Mesendoderm (in vitro differentiated cells): ENCODE measurements at regions not wholly inside any gene's neighbourhood (a gene's known extent, or its start where the extent isn't known, plus 50 kb on each side); places are given as distances from the start of the nearest gene placed in this dataset.
A peak's percentile ranks its signal among the peaks of the same experiment; 100 is the strongest.

Experiments used
- DNase-seq: peaks from one replicate; pipeline ENCODE4 v3.0.0; 2013
- H2AK5ac ChIP-seq: 2 replicates; pipeline ENCODE4 v1.6.1; 2013; ENCODE audit warnings: low read length, inconsistent platforms
- H2BK120ac ChIP-seq: 2 replicates; pipeline ENCODE4 v1.6.1; 2013; ENCODE audit warnings: low read depth, mild to moderate bottlenecking, low read length, moderate library complexity, mixed read lengths
- H2BK15ac ChIP-seq: replicated peaks from 2 replicates; pipeline ENCODE4 v1.6.1; 2013; ENCODE audit warnings: low read depth, mild to moderate bottlenecking, moderate library complexity
- H2BK5ac ChIP-seq: 2 replicates; pipeline ENCODE4 v1.6.1; 2013; ENCODE audit warnings: low read length, inconsistent platforms
- H3K18ac ChIP-seq: 2 replicates; pipeline ENCODE4 v1.6.1; 2013; ENCODE audit warnings: mild to moderate bottlenecking, low read length, mixed read lengths
- H3K23ac ChIP-seq: one replicate; pipeline ENCODE4 v1.6.1; 2013; ENCODE audit warnings: low read length
- H3K27ac ChIP-seq: 2 replicates; pipeline ENCODE4 v1.5.1; 2013; ENCODE audit warnings: low read depth, mild to moderate bottlenecking, inconsistent platforms, low read length, moderate library complexity
- H3K27me3 ChIP-seq: 2 replicates; pipeline ENCODE4 v1.6.1; 2013; ENCODE audit warnings: low read length, control low read depth, mild to moderate bottlenecking, inconsistent platforms; ENCODE audit not compliant: insufficient read depth, poor library complexity
- H3K36me3 ChIP-seq: 2 replicates; pipeline ENCODE4 v1.6.1; 2013; ENCODE audit warnings: low read length, inconsistent platforms; ENCODE audit not compliant: control insufficient read depth, insufficient read depth
- H3K4ac ChIP-seq: one replicate; pipeline ENCODE4 v1.6.1; 2013; ENCODE audit warnings: low read depth, mild to moderate bottlenecking, low read length, moderate library complexity
- H3K4me1 ChIP-seq: 2 replicates; pipeline ENCODE4 v1.6.1; 2013; ENCODE audit warnings: low read depth, low read length, inconsistent platforms; ENCODE audit not compliant: control insufficient read depth
- H3K4me2 ChIP-seq: 2 replicates; pipeline ENCODE4 v1.6.1; 2013; ENCODE audit warnings: low read length
- H3K4me3 ChIP-seq: 2 replicates; pipeline ENCODE4 v1.5.1; 2013; ENCODE audit warnings: mild to moderate bottlenecking, low read length
- H3K56ac ChIP-seq: one replicate; pipeline ENCODE4 v1.6.1; 2013; ENCODE audit warnings: low read length
- H3K79me1 ChIP-seq: 2 replicates; pipeline ENCODE4 v1.6.1; 2013; ENCODE audit warnings: low read length, inconsistent platforms
- H3K79me2 ChIP-seq: 2 replicates; pipeline ENCODE4 v1.6.1; 2013; ENCODE audit warnings: mild to moderate bottlenecking, low read length; ENCODE audit not compliant: control insufficient read depth, insufficient read depth
- H3K9ac ChIP-seq: 2 replicates; pipeline ENCODE4 v1.6.1; 2013; ENCODE audit warnings: low read length, inconsistent platforms
- H4K5ac ChIP-seq: one replicate; pipeline ENCODE4 v1.6.1; 2013; ENCODE audit warnings: low read length
- H4K8ac ChIP-seq: one replicate; pipeline ENCODE4 v1.6.1; 2013; ENCODE audit warnings: low read depth, mild to moderate bottlenecking, control low read depth, low read length, moderate library complexity
- WGBS: extraction: QIAGEN DNeasy Blood & Tissue Kit; methylation state at CpG from one replicate; pipeline ENCODE4 v1.1.7; 2013; ENCODE audit warnings: low lambda C conversion rate, missing lambda C conversion rate; ENCODE audit not compliant: insufficient coverage; ENCODE audit errors: extremely low coverage; 5-methylcytosine and 5-hydroxymethylcytosine counted together

- Histone ChIP-seq H4K8ac (no peak overlapping the region), H3K4me3 (no peak overlapping the region), H4K5ac (no peak overlapping the region), H3K79me1 (no peaks in the 10 kb centered on the region), H2BK15ac (no peak overlapping the region), H2BK120ac (no peak overlapping the region), H3K79me2 (no peaks in the 10 kb centered on the region), H2BK5ac (no peak overlapping the region), H3K27me3 (no peaks in the 10 kb centered on the region), H3K4me1 (no peaks in the 10 kb centered on the region), H3K36me3 (no peaks in the 10 kb centered on the region), H3K9ac (no peak overlapping the region), H3K4ac (no peak overlapping the region), H2AK5ac (no peak overlapping the region), H3K18ac (no peak overlapping the region), H3K56ac (no peak overlapping the region), H3K4me2 (no peak overlapping the region), H3K27ac (no peak overlapping the region), H3K23ac (no peak overlapping the region)
- no CpG with 5 or more reads among the region's 3 CpGs for WGBS
- DNase-seq = no peak
These were observed 731.4 kb upstream of the POT1 start for GRCh38 chr7:125661006-125661405.

GRCh38 chr7:125654076-125654475 is 724.5 kb upstream of the POT1 start:
- Histone ChIP-seq H2BK15ac (no peak overlapping the region), H4K8ac (no peak overlapping the region), H2BK5ac (no peak overlapping the region), H3K27ac (no peak overlapping the region), H3K18ac (no peak overlapping the region), H4K5ac (no peak overlapping the region), H3K56ac (no peak overlapping the region), H3K4ac (no peak overlapping the region), H3K36me3 (no peaks in the 10 kb centered on the region), H3K27me3 (no peaks in the 10 kb centered on the region), H3K4me1 (no peaks in the 10 kb centered on the region), H3K9ac (no peak overlapping the region), H3K79me1 (no peaks in the 10 kb centered on the region), H2BK120ac (no peak overlapping the region), H3K23ac (no peak overlapping the region), H3K79me2 (no peaks in the 10 kb centered on the region), H3K4me2 (no peak overlapping the region), H3K4me3 (no peak overlapping the region), H2AK5ac (no peak overlapping the region)
- no CpG with 5 or more reads among the region's 1 CpG for WGBS
- no peak for DNase-seq

- Histone ChIP-seq H2BK5ac (no peak overlapping the region), H3K4me3 (no peak overlapping the region), H2BK15ac (no peak overlapping the region), H2AK5ac (no peak overlapping the region), H3K27me3 (no peaks in the 10 kb centered on the region), H3K23ac (no peak overlapping the region), H3K56ac (no peak overlapping the region), H4K8ac (no peak overlapping the region), H2BK120ac (peak overlapping the region; percentile 28), H3K79me2 (no peaks in the 10 kb centered on the region), H3K9ac (no peak overlapping the region), H3K18ac (no peak overlapping the region), H3K4me1 (no peaks in the 10 kb centered on the region), H3K4me2 (no peak overlapping the region), H3K4ac (no peak overlapping the region), H3K36me3 (no peaks in the 10 kb centered on the region), H3K27ac (no peak overlapping the region), H4K5ac (no peak overlapping the region), H3K79me1 (no peaks in the 10 kb centered on the region)
- DNase-seq = peak; percentile 84
- no CpG with 5 or more reads among the region's 8 CpGs for WGBS
These were observed 722.4 kb upstream of the POT1 start for GRCh38 chr7:125651823-125652528.

GRCh38 chr7:125648543-125648942 is 718.9 kb upstream of the POT1 start:
- Histone ChIP-seq H2BK15ac (no peak overlapping the region), H4K8ac (no peak overlapping the region), H3K4me2 (no peak overlapping the region), H3K79me2 (no peaks in the 10 kb centered on the region), H3K4me3 (no peak overlapping the region), H2AK5ac (no peak overlapping the region), H2BK120ac (no peak overlapping the region), H3K18ac (no peak overlapping the region), H3K4me1 (no peaks in the 10 kb centered on the region), H3K56ac (no peak overlapping the region), H3K36me3 (no peaks in the 10 kb centered on the region), H3K79me1 (no peaks in the 10 kb centered on the region), H3K9ac (no peak overlapping the region), H3K27me3 (no peaks in the 10 kb centered on the region), H3K23ac (no peak overlapping the region), H4K5ac (no peak overlapping the region), H3K27ac (no peak overlapping the region), H2BK5ac (no peak overlapping the region), H3K4ac (no peak overlapping the region)
- 100% methylated on average over 1 of the region's 1 CpG for WGBS
- DNase-seq = no peak

- H3K56ac ChIP-seq = no peak overlapping the region
- no peak overlapping the region for H3K23ac ChIP-seq
- H2BK5ac ChIP-seq = no peak overlapping the region
- no peak overlapping the region for H2BK15ac ChIP-seq
- no peak overlapping the region for H3K9ac ChIP-seq
- no peak for DNase-seq
- no peak overlapping the region for H4K5ac ChIP-seq
- no peaks in the 10 kb centered on the region for H3K36me3 ChIP-seq
- H3K4me2 ChIP-seq = no peak overlapping the region
- no peak overlapping the region for H4K8ac ChIP-seq
- H3K4ac ChIP-seq = no peak overlapping the region
- H3K27me3 ChIP-seq = no peaks in the 10 kb centered on the region
- no peak overlapping the region for H2AK5ac ChIP-seq
- no peak overlapping the region for H3K27ac ChIP-seq
- H2BK120ac ChIP-seq = no peak overlapping the region
- H3K79me1 ChIP-seq = no peaks in the 10 kb centered on the region
- H3K4me1 ChIP-seq = no peaks in the 10 kb centered on the region
- no peak overlapping the region for H3K4me3 ChIP-seq
- no CpG with 5 or more reads among the region's 4 CpGs for WGBS
- H3K79me2 ChIP-seq = no peaks in the 10 kb centered on the region
- no peak overlapping the region for H3K18ac ChIP-seq
These were observed 716.1 kb upstream of the POT1 start for GRCh38 chr7:125645770-125646169.

- no peak overlapping the region for H2BK120ac ChIP-seq
- no peaks in the 10 kb centered on the region for H3K4me1 ChIP-seq
- no peak overlapping the region for H2BK5ac ChIP-seq
- WGBS = 100% methylated on average over 1 of the region's 1 CpG
- H4K8ac ChIP-seq = no peak overlapping the region
- no peak overlapping the region for H3K4me2 ChIP-seq
- no peak overlapping the region for H3K9ac ChIP-seq
- H3K79me2 ChIP-seq = no peaks in the 10 kb centered on the region
- H3K27ac ChIP-seq = no peak overlapping the region
- H3K36me3 ChIP-seq = no peaks in the 10 kb centered on the region
- H3K4me3 ChIP-seq = no peak overlapping the region
- DNase-seq = no peak
- H3K23ac ChIP-seq = no peak overlapping the region
- H3K56ac ChIP-seq = no peak overlapping the region
- no peak overlapping the region for H2AK5ac ChIP-seq
- no peak overlapping the region for H4K5ac ChIP-seq
- H3K27me3 ChIP-seq = no peaks in the 10 kb centered on the region
- H3K4ac ChIP-seq = no peak overlapping the region
- no peaks in the 10 kb centered on the region for H3K79me1 ChIP-seq
- H3K18ac ChIP-seq = no peak overlapping the region
- H2BK15ac ChIP-seq = no peak overlapping the region
These were observed 714.5 kb upstream of the POT1 start for GRCh38 chr7:125644109-125644508.
